A204.1 (cell line): ENCODE measurements at regions not wholly inside any gene's neighbourhood (a gene's known extent, or its start where the extent isn't known, plus 50 kb on each side); places are given as distances from the start of the nearest gene placed in this dataset.
"Not testable (repeated sequence)": the region's sequence is repeated elsewhere in the genome, so short reads cannot be mapped to it uniquely, and the experiment has no call there.

Source experiments
- FAIRE-seq: peaks from 2 replicates; lab custom pipeline; 2012; peaks lifted over from hg19 to GRCh38; lab: Jason Lieb, UNC

- FAIRE-seq, result no peak
These were observed 1386.2 kb upstream of the ACVR2A start for GRCh38 chr2:146458585-146458984.

GRCh38 chr2:146457221-146457620, 1387.6 kb upstream of the ACVR2A start:
- FAIRE-seq, result no peak

GRCh38 chr2:146455325-146455724, 1389.5 kb upstream of the ACVR2A start:
- no peak for FAIRE-seq

GRCh38 chr2:146451972-146452371, 1392.9 kb upstream of the ACVR2A start:
- FAIRE-seq, result no peak

- FAIRE-seq, result no peak
These were observed 1394.7 kb upstream of the ACVR2A start for GRCh38 chr2:146450131-146450530.

GRCh38 chr2:146444987-146445386, 1399.8 kb upstream of the ACVR2A start:
- FAIRE-seq, result no peak

GRCh38 chr2:146444085-146444484, 1400.7 kb upstream of the ACVR2A start:
- no peak for FAIRE-seq

GRCh38 chr2:146438246-146438645, 1406.6 kb upstream of the ACVR2A start:
- FAIRE-seq, result no peak

- FAIRE-seq, result no peak
These were observed 1407.1 kb upstream of the ACVR2A start for GRCh38 chr2:146437712-146438111.

- no peak for FAIRE-seq
These were observed 1411.5 kb upstream of the ACVR2A start for GRCh38 chr2:146433116-146433875.

GRCh38 chr2:146429366-146429765, 1415.5 kb upstream of the ACVR2A start:
- FAIRE-seq, result no peak

GRCh38 chr2:146417942-146418341, 1426.9 kb upstream of the ACVR2A start:
- no peak for FAIRE-seq

GRCh38 chr2:146415291-146415690, 1429.5 kb upstream of the ACVR2A start:
- FAIRE-seq, result no peak

- no peak for FAIRE-seq
These were observed 1430.4 kb upstream of the ACVR2A start for GRCh38 chr2:146414456-146414855.

GRCh38 chr2:146413086-146413610, 1431.7 kb upstream of the ACVR2A start:
- no peak for FAIRE-seq

GRCh38 chr2:146412625-146413024, 1432.2 kb upstream of the ACVR2A start:
- no peak for FAIRE-seq

- not testable (repeated sequence) for FAIRE-seq
These were observed 1439.2 kb upstream of the ACVR2A start for GRCh38 chr2:146405402-146406309.

GRCh38 chr2:146403546-146404160, 1441.2 kb upstream of the ACVR2A start:
- not testable (repeated sequence) for FAIRE-seq

GRCh38 chr2:146392631-146393030, 1452.2 kb upstream of the ACVR2A start:
- no peak for FAIRE-seq

- no peak for FAIRE-seq
These were observed 1452.6 kb upstream of the ACVR2A start for GRCh38 chr2:146392186-146392585.

- FAIRE-seq, result no peak
These were observed 1456.1 kb upstream of the ACVR2A start for GRCh38 chr2:146388757-146389156.

- FAIRE-seq, result no peak
These were observed 1458.7 kb upstream of the ACVR2A start for GRCh38 chr2:146386096-146386495.

GRCh38 chr2:146385031-146385430, 1459.8 kb upstream of the ACVR2A start:
- no peak for FAIRE-seq
